ENCODE measurements at regions not wholly inside any gene's neighbourhood (a gene's known extent, or its start where the extent isn't known, plus 50 kb on each side); places are given as distances from the start of the nearest gene placed in this dataset.
"Not testable (repeated sequence)": the region's sequence is repeated elsewhere in the genome, so short reads cannot be mapped to it uniquely, and the experiment has no call there.

- TF ChIP-seq, protein P1, sequence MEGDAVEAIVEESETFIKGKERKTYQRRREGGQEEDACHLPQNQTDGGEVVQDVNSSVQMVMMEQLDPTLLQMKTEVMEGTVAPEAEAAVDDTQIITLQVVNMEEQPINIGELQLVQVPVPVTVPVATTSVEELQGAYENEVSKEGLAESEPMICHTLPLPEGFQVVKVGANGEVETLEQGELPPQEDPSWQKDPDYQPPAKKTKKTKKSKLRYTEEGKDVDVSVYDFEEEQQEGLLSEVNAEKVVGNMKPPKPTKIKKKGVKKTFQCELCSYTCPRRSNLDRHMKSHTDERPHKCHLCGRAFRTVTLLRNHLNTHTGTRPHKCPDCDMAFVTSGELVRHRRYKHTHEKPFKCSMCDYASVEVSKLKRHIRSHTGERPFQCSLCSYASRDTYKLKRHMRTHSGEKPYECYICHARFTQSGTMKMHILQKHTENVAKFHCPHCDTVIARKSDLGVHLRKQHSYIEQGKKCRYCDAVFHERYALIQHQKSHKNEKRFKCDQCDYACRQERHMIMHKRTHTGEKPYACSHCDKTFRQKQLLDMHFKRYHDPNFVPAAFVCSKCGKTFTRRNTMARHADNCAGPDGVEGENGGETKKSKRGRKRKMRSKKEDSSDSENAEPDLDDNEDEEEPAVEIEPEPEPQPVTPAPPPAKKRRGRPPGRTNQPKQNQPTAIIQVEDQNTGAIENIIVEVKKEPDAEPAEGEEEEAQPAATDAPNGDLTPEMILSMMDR (IDR thresholded peaks at IDR 0.05; ENCODE audit: low read length) = not testable (repeated sequence)
- not testable (repeated sequence) for TF ChIP-seq EZH2phosphoT487 (IDR thresholded peaks at IDR 0.05; ENCODE audit: low read length)
These were observed 85.0 kb upstream of the TSC22D2 start for GRCh38 chr3:150323091-150323490.
